ENCODE measurements at regions not wholly inside any gene's neighbourhood (a gene's known extent, or its start where the extent isn't known, plus 50 kb on each side); places are given as distances from the start of the nearest gene placed in this dataset.
"Not testable (repeated sequence)": the region's sequence is repeated elsewhere in the genome, so short reads cannot be mapped to it uniquely, and the experiment has no call there.

DNA sequence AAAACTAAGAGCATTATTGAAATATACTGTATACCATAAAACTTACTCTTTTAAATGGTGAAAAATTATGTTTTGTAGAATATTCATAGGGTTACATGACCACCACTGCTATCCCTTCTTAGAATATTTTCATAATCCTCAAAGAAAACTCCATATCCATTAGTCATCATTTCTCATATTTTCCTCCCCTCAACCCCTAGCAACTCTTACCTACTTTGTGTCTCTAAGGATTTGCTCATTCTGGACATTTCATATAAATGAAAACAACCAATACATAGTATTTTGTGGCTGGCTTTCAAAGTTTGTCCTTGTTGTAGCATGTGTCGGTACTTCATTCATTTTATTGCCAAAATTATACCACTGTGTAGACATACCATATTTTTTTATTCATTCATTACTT is 863.8 kb downstream of the KCNA4 start:
- in situ Hi-C loops (cut with MboI) = loop anchor here (25.0 kb wide), 1 partner anchor 1441 kb away; the partner anchor contains the start of gene BDNF
- no peak for DNase-seq

DNA sequence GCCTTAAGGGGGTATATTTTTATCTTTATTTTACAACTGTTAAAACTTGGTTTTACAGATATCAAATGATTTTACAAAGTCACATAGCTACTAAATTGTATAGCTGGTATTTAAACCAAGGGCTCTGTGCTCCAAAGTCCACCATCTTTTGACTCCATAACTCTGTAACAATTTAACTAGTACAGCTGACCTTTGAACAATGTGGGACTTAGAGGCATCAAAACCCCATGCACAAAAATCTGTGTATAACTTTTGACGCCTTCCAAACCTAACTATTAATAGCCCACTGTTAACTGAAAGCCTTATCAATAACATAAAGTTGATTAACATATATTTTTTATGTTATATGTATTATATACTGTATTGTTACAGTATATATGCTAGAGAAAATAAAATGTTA is 874.3 kb downstream of the KCNA4 start:
- H3K9me2 ChIP-seq (ENCODE audit: insufficient read depth); H3K9me3 ChIP-seq (ENCODE audit: low read depth); H3K9ac ChIP-seq; H3K27me3 ChIP-seq (replicated peaks; ENCODE audit: insufficient read depth); H3K79me2 ChIP-seq (ENCODE audit: insufficient read depth); H3F3A ChIP-seq (ENCODE audit: insufficient read depth); H3K27ac ChIP-seq; H4K20me1 ChIP-seq (ENCODE audit: insufficient read depth); H3K4me2 ChIP-seq (ENCODE audit: unreplicated experiment); H3K36me3 ChIP-seq (ENCODE audit: low read depth); H2AFZ ChIP-seq; H3K4me3 ChIP-seq; DNase-seq; in situ Hi-C loops (cut with MboI); H3K4me1 ChIP-seq (ENCODE audit: insufficient read depth): not testable (repeated sequence)
- WGBS, 2 experiments (ENCODE audit: low coverage in 1 of 2, low lambda C conversion rate in 2 of 2, missing lambda C conversion rate in 2 of 2) = 13 to 14% methylated on average over 1 of the region's 1 CpG

More for the DNA sequence above, 863.8 kb downstream of the KCNA4 start:
- Histone ChIP-seq H3K9ac (no peak overlapping the region), H3K4me2 (ENCODE audit: unreplicated experiment) (no peak overlapping the region), H3K4me3 (no peak overlapping the region), H2AFZ (no peak overlapping the region), H3K27me3 (replicated peaks; ENCODE audit: insufficient read depth) (no peaks in the 10 kb centered on the region), H3K36me3 (ENCODE audit: low read depth) (no peaks in the 10 kb centered on the region), H3F3A (ENCODE audit: insufficient read depth) (no peaks in the 10 kb centered on the region), H3K27ac (no peak overlapping the region), H3K79me2 (ENCODE audit: insufficient read depth) (no peaks in the 10 kb centered on the region), H3K4me1 (ENCODE audit: insufficient read depth) (no peaks in the 10 kb centered on the region; the same call in 1 of the 2 replicates), H4K20me1 (ENCODE audit: insufficient read depth) (no peaks in the 10 kb centered on the region), H3K9me3 (ENCODE audit: low read depth) (no peaks in the 10 kb centered on the region), H3K9me2 (ENCODE audit: insufficient read depth) (no peaks in the 10 kb centered on the region)
- 38 to 43% methylated on average over 1 of the region's 1 CpG for WGBS, 2 experiments (ENCODE audit: low coverage in 1 of 2, low lambda C conversion rate in 2 of 2, missing lambda C conversion rate in 2 of 2)
- TF ChIP-seq EZH2phosphoT487 (IDR thresholded peaks at IDR 0.05; ENCODE audit: insufficient read depth, low read depth) (no peak), EZH2 (IDR thresholded peaks at IDR 0.05; ENCODE audit: insufficient read depth, poor library complexity, severe bottlenecking) (no peak)

DNA sequence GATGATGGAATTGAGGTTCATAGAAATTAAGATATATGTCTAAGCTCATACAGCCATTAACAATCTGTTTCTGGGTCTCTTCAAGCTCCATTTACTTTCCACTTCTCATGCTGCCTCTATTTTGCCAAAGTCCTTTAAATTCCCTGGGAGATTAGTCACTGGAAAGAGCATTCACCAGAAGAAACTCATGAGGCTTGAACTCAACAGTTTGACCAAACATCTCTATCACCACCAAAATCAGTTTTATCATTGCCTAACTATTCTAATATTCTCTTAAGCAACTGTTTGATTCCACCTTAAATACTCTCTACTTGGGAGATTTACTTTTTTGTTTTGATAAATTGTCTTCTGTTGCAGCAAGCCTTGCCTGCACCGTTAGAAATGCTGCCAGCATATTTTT is 881.3 kb downstream of the KCNA4 start:
- Histone ChIP-seq H3K9me3 (ENCODE audit: low read depth) (no peaks in the 10 kb centered on the region), H4K20me1 (ENCODE audit: insufficient read depth) (no peaks in the 10 kb centered on the region), H3K27ac (no peak overlapping the region), H3F3A (ENCODE audit: insufficient read depth) (0 out of 2 replicates have a peak, but pooled peaks cover 9% of the 10 kb centered on the region), H3K27me3 (replicated peaks; ENCODE audit: insufficient read depth) (no peaks in the 10 kb centered on the region), H3K4me2 (ENCODE audit: unreplicated experiment) (peak overlapping the region; percentile 19), H3K9ac (no peak overlapping the region), H3K4me3 (no peak overlapping the region), H3K9me2 (ENCODE audit: insufficient read depth) (no peaks in the 10 kb centered on the region; the same call in 1 of the 2 replicates), H2AFZ (no peak overlapping the region), H3K4me1 (ENCODE audit: insufficient read depth) (peaks cover 13% of the 10 kb centered on the region; the same call in 1 of the 2 replicates), H3K36me3 (ENCODE audit: low read depth) (no peaks in the 10 kb centered on the region), H3K79me2 (ENCODE audit: insufficient read depth) (no peaks in the 10 kb centered on the region)
- TF ChIP-seq EZH2 (IDR thresholded peaks at IDR 0.05; ENCODE audit: insufficient read depth, poor library complexity, severe bottlenecking) = no peak
- TF ChIP-seq EZH2phosphoT487 (IDR thresholded peaks at IDR 0.05; ENCODE audit: insufficient read depth, low read depth) = peak; percentile 85; the same call in 1 of the 2 replicates
- 3 to 5% methylated on average over 1 of the region's 1 CpG for WGBS, 2 experiments (ENCODE audit: low coverage in 1 of 2, low lambda C conversion rate in 2 of 2, missing lambda C conversion rate in 2 of 2)
- DNase-seq = peak; percentile 75
- in situ Hi-C loops (cut with MboI) = no loop called here

DNA sequence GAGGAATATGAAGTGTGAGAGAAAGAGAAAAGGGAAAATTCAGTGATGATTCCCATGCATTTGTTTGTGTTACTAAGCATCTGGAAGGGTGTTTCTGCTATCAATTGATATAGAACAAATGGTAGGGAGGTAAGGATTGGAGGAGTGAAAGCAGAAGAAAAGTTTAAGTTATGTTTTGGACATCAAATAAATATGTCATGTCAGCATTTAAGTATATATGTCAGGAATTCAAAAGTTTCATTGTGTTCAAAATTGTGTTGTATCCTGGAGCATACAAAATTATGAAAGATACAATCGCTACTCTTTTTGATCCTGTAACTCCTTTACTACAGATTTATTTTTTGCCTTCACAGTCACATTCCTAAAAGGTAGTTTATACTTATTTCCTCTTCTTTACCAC is 885.8 kb downstream of the KCNA4 start:
- Histone ChIP-seq H3K36me3 (ENCODE audit: low read depth) (no peaks in the 10 kb centered on the region), H3K9ac (no peak overlapping the region), H3K79me2 (ENCODE audit: insufficient read depth) (no peaks in the 10 kb centered on the region), H3K4me3 (no peak overlapping the region), H3K27ac (no peak overlapping the region), H3K4me1 (ENCODE audit: insufficient read depth) (peaks cover 10% of the 10 kb centered on the region; the same call in 1 of the 2 replicates), H3K27me3 (replicated peaks; ENCODE audit: insufficient read depth) (no peaks in the 10 kb centered on the region), H4K20me1 (ENCODE audit: insufficient read depth) (no peaks in the 10 kb centered on the region), H3F3A (ENCODE audit: insufficient read depth) (peaks cover 9% of the 10 kb centered on the region; the same call in 1 of the 2 replicates), H3K9me2 (ENCODE audit: insufficient read depth) (no peaks in the 10 kb centered on the region; the same call in 1 of the 2 replicates), H3K9me3 (ENCODE audit: low read depth) (no peaks in the 10 kb centered on the region), H2AFZ (no peak overlapping the region), H3K4me2 (ENCODE audit: unreplicated experiment) (no peak overlapping the region)
- no peak for TF ChIP-seq EZH2phosphoT487 (IDR thresholded peaks at IDR 0.05; ENCODE audit: insufficient read depth, low read depth)
- no peak for TF ChIP-seq EZH2 (IDR thresholded peaks at IDR 0.05; ENCODE audit: insufficient read depth, poor library complexity, severe bottlenecking)
- DNase-seq = no peak
- in situ Hi-C loops (cut with MboI) = no loop called here
- WGBS, 2 experiments (ENCODE audit: low coverage in 1 of 2, low lambda C conversion rate in 2 of 2, missing lambda C conversion rate in 2 of 2) = 23 to 26% methylated on average over 1 of the region's 1 CpG

DNA sequence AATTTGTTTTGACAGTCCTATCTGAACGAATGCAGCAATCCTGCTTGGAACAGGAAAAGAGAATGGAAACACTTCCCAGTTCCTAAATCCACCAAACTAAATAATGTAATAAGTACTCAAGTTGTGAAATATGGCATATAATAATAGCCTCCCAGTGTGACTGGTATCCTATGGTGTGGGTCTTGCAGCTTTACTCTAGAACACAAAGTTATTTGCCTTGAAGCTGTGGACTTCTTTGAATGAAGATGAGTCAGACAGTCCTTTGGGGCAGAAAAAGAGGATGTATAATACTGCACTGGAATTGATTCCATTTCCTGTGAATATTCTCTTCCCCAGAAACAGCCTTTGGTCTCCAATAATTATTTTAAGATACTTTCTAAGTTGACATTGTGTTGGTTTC is 887.0 kb downstream of the KCNA4 start:
- in situ Hi-C loops (cut with MboI) = no loop called here
- H4K20me1 ChIP-seq (ENCODE audit: insufficient read depth) = no peaks in the 10 kb centered on the region
- H3K79me2 ChIP-seq (ENCODE audit: insufficient read depth) = no peaks in the 10 kb centered on the region
- H3K27me3 ChIP-seq (replicated peaks; ENCODE audit: insufficient read depth) = no peaks in the 10 kb centered on the region
- H3K27ac ChIP-seq = no peak overlapping the region
- no peaks in the 10 kb centered on the region for H3K9me3 ChIP-seq (ENCODE audit: low read depth)
- H3K4me1 ChIP-seq (ENCODE audit: insufficient read depth) = no peaks in the 10 kb centered on the region
- DNase-seq = peak; percentile 48
- H3K36me3 ChIP-seq (ENCODE audit: low read depth) = no peaks in the 10 kb centered on the region
- TF ChIP-seq EZH2phosphoT487 (IDR thresholded peaks at IDR 0.05; ENCODE audit: insufficient read depth, low read depth) = no peak
- TF ChIP-seq EZH2 (IDR thresholded peaks at IDR 0.05; ENCODE audit: insufficient read depth, poor library complexity, severe bottlenecking) = no peak
- H3K4me3 ChIP-seq = no peak overlapping the region
- H3K9ac ChIP-seq = no peak overlapping the region
- H3K4me2 ChIP-seq (ENCODE audit: unreplicated experiment) = no peak overlapping the region
- H2AFZ ChIP-seq = no peak overlapping the region
- 6 to 27% methylated on average over 1 of the region's 1 CpG for WGBS, 2 experiments (ENCODE audit: low coverage in 1 of 2, low lambda C conversion rate in 2 of 2, missing lambda C conversion rate in 2 of 2)
- H3K9me2 ChIP-seq (ENCODE audit: insufficient read depth) = no peaks in the 10 kb centered on the region; the same call in 1 of the 2 replicates
- peaks cover 4% of the 10 kb centered on the region; the same call in 1 of the 2 replicates for H3F3A ChIP-seq (ENCODE audit: insufficient read depth)
